ENCODE measurements at regions not wholly inside any gene's neighbourhood (a gene's known extent, or its start where the extent isn't known, plus 50 kb on each side); places are given as distances from the start of the nearest gene placed in this dataset.

- no peak for TF ChIP-seq POLR2A (IDR thresholded peaks at IDR 0.05)
- TF ChIP-seq CTCF (IDR thresholded peaks at IDR 0.05), result no peak
- TF ChIP-seq POLR2AphosphoS5 (IDR thresholded peaks at IDR 0.05), result no peak
- TF ChIP-seq EP300 (IDR thresholded peaks at IDR 0.05), result no peak
- intact Hi-C loops (cut with DNase I), result no loop called here
- DNase-seq, result no peak
Measured at GRCh38 chr14:95597784-95598211, 62.9 kb downstream of the GLRX5 start.

GRCh38 chr14:95601650-95602049 lies 66.8 kb downstream of the GLRX5 start:
- H3K9me3 ChIP-seq, result no peaks in the 10 kb centered on the region
- DNase-seq, result no peak
- intact Hi-C loops (cut with DNase I), result no loop called here
- H3K27ac ChIP-seq, result no peak overlapping the region
- H3K36me3 ChIP-seq, result no peaks in the 10 kb centered on the region
- no peaks in the 10 kb centered on the region for H3K4me1 ChIP-seq
- H3K4me3 ChIP-seq, result no peak overlapping the region
- 28 to 31% methylated on average over 3 of the region's 3 CpGs for WGBS, 2 donors
- H3K27me3 ChIP-seq, result peaks cover 0 to 10% (median 0%) of the 10 kb centered on the region in 3 donors
- TF ChIP-seq POLR2A (IDR thresholded peaks at IDR 0.05) (no peak), CTCF (IDR thresholded peaks at IDR 0.05) (no peak), POLR2AphosphoS5 (IDR thresholded peaks at IDR 0.05) (no peak), EP300 (IDR thresholded peaks at IDR 0.05) (no peak)

More at GRCh38 chr14:95597784-95598211, 62.9 kb downstream of the GLRX5 start:
- Histone ChIP-seq H3K36me3 (no peaks in the 10 kb centered on the region), H3K4me1 (no peaks in the 10 kb centered on the region), H3K9me3 (no peaks in the 10 kb centered on the region), H3K27ac (no peak overlapping the region), H3K4me3 (no peak overlapping the region), H3K27me3 (peaks cover 0 to 10% (median 0%) of the 10 kb centered on the region in 3 donors)
- 4 to 8% methylated on average over 20 of the region's 20 CpGs for WGBS, 2 donors

- intact Hi-C loops (cut with DNase I), result no loop called here
- H3K27ac ChIP-seq, result no peak overlapping the region
- no peak for TF ChIP-seq EP300 (IDR thresholded peaks at IDR 0.05)
- no peak for TF ChIP-seq CTCF (IDR thresholded peaks at IDR 0.05)
- no peak for TF ChIP-seq POLR2AphosphoS5 (IDR thresholded peaks at IDR 0.05)
- TF ChIP-seq POLR2A (IDR thresholded peaks at IDR 0.05), result no peak
- peaks cover 0 to 10% (median 0%) of the 10 kb centered on the region in 3 donors for H3K27me3 ChIP-seq
- no peaks in the 10 kb centered on the region for H3K4me1 ChIP-seq
- no peaks in the 10 kb centered on the region for H3K9me3 ChIP-seq
- 91 to 93% methylated on average over 2 of the region's 2 CpGs for WGBS, 2 donors
- no peak overlapping the region for H3K4me3 ChIP-seq
- DNase-seq, result no peak
- no peaks in the 10 kb centered on the region for H3K36me3 ChIP-seq
Measured at GRCh38 chr14:95603415-95603814, 68.6 kb downstream of the GLRX5 start.

- Histone ChIP-seq H3K36me3 (no peaks in the 10 kb centered on the region), H3K27me3 (peaks cover 0 to 7% (median 0%) of the 10 kb centered on the region in 3 donors), H3K27ac (no peak overlapping the region), H3K4me3 (no peak overlapping the region), H3K4me1 (no peaks in the 10 kb centered on the region), H3K9me3 (no peaks in the 10 kb centered on the region)
- no peak for TF ChIP-seq POLR2AphosphoS5 (IDR thresholded peaks at IDR 0.05)
- TF ChIP-seq POLR2A (IDR thresholded peaks at IDR 0.05), result no peak
- TF ChIP-seq CTCF (IDR thresholded peaks at IDR 0.05), result no peak
- TF ChIP-seq EP300 (IDR thresholded peaks at IDR 0.05), result no peak
- WGBS, 2 donors, result 86 to 90% methylated on average over 2 of the region's 2 CpGs
- intact Hi-C loops (cut with DNase I), result no loop called here
- DNase-seq, result no peak
Measured at GRCh38 chr14:95606266-95606665, 71.4 kb downstream of the GLRX5 start.

- Histone ChIP-seq H3K4me3 (no peak overlapping the region), H3K36me3 (no peaks in the 10 kb centered on the region), H3K27ac (no peak overlapping the region), H3K9me3 (no peaks in the 10 kb centered on the region), H3K27me3 (peaks cover 0 to 7% (median 0%) of the 10 kb centered on the region in 3 donors), H3K4me1 (no peaks in the 10 kb centered on the region)
- no peak for TF ChIP-seq CTCF (IDR thresholded peaks at IDR 0.05)
- TF ChIP-seq EP300 (IDR thresholded peaks at IDR 0.05), result no peak
- no peak for TF ChIP-seq POLR2AphosphoS5 (IDR thresholded peaks at IDR 0.05)
- intact Hi-C loops (cut with DNase I), result no loop called here
- no peak for DNase-seq
- WGBS, 2 donors, result 74 to 83% methylated on average over 6 of the region's 6 CpGs
Measured at GRCh38 chr14:95608637-95609235, 73.9 kb downstream of the GLRX5 start.

Data from sigmoid colon (tissue), 6 donors.